H54 (cell line): ENCODE measurements at regions not wholly inside any gene's neighbourhood (a gene's known extent, or its start where the extent isn't known, plus 50 kb on each side); places are given as distances from the start of the nearest gene placed in this dataset.
"Not testable (repeated sequence)": the region's sequence is repeated elsewhere in the genome, so short reads cannot be mapped to it uniquely, and the experiment has no call there.

ENCODE experiments used
- DNase-seq: peaks from one replicate; pipeline ENCODE4 v3.0.0; 2011; ENCODE audit warnings: low spot score, mixed read lengths; ENCODE audit not compliant: insufficient read length
- FAIRE-seq: peaks from 3 replicates; lab custom pipeline; 2011; peaks lifted over from hg19 to GRCh38; lab: Jason Lieb, UNC
- POLR2A ChIP-seq: IDR thresholded peaks from 2 replicates; pipeline ENCODE4 v1.6.1; 2011; ENCODE audit warnings: low read depth, mild to moderate bottlenecking, low read length

DNA sequence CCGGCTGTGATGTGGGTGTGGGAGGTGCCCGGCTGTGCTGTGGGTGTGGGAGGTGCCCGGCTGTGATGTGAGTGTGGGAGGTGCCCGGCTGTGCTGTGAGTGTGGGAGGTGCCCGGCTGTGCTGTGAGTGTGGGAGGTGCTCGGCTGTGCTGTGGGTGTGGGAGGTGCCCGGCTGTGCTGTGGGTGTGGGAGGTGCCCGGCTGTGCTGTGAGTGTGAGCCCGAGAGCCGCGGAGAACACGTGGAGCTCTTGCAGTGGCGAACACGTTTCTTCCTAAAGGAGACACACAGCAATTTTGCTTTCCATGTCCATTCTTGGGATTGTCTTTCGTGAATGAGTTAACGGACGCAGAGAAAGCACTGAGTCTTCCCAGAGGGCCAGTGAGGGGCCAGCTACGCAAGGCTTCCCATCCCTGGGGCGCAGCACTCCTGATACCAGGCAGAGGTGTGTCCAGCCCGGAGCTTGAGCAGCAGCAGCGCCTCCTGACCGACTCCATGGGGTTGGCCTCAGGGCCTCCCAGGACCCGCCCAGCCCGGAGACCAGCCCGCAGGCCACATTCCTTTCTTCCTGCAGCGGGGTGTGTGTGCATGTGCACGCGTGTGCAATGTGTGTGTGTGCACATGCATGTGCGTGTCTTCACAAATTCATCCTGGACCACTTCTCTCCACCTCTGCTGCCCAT, 245.0 kb upstream of the B3GAT1 start:
- FAIRE-seq = no peak

DNA sequence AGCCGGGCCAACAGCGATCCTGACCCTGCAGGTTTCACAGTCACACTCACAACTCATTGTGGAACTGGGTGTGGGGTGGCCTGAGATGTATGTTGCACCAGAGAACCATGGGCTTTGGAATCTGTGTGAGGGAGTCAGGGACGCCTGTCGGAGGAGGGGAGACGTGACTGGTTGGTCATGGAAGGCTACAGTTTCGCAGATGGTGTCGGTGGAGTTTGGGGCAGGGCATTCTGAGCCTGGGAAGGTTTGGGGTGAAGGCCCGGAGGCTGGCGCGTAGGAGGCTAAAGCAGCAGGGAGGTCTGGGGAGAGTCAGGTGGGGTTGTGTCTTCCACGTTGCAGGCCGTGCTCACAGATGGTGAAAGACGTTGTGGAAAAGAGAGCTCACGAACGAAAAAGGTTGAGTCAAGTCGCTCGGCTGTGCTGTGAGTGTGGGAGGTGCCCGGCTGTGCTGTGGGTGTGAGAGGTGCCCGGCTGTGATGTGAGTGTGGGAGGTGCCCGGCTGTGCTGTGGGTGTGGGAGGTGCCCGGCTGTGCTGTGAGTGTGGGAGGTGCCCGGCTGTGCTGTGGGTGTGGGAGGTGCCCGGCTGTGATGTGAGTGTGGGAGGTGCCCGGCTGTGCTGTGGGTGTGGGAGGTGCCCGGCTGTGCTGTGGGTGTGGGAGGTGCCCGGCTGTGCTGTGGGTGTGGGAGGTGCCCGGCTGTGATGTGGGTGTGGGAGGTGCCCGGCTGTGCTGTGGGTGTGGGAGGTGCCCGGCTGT, 244.2 kb upstream of the B3GAT1 start:
- DNase-seq, FAIRE-seq: not testable (repeated sequence)

More for the DNA sequence above, 245.0 kb upstream of the B3GAT1 start:
- DNase-seq = no peak
- TF ChIP-seq POLR2A = no peak

DNA sequence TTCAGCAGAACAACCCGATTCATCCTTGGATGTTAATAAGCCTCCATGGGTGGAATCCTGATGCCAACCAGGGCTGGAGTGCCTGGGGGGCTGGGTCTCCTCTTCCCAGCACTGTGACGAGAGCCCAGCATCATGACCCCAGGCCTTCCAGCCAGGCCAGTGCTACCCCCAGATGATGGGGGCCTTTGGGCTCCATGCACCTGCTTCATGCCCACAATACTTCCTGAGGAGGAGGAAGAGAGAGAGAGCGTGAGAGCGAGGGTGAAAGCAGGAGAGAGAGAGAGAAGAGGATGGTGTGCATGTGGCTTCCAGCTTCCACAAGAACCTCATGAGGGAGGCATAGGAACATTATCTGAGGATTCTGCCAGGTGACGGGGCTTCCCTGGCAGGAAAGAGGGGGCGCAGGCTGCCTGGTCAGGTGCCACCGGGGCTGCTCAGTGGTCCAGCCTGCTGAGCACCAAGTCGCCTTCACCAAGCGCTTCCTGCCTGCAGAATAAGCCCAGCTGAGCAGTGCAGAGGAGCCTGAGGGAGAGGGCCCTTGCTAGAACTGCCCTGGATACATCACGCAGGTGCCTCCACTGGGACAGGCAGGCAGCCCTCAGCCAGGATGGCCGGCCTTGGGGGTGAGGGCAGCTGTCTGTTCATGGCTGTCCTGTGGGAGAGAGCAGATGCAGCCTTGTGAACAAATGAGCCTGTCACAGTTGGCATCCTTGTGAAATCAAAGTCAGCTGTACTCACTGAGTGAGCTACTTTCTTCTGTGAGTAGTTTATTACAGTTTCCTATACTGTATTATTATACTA, 243.3 kb upstream of the B3GAT1 start:
- DNase-seq = no peak
- TF ChIP-seq POLR2A = no peak
- no peak for FAIRE-seq

DNA sequence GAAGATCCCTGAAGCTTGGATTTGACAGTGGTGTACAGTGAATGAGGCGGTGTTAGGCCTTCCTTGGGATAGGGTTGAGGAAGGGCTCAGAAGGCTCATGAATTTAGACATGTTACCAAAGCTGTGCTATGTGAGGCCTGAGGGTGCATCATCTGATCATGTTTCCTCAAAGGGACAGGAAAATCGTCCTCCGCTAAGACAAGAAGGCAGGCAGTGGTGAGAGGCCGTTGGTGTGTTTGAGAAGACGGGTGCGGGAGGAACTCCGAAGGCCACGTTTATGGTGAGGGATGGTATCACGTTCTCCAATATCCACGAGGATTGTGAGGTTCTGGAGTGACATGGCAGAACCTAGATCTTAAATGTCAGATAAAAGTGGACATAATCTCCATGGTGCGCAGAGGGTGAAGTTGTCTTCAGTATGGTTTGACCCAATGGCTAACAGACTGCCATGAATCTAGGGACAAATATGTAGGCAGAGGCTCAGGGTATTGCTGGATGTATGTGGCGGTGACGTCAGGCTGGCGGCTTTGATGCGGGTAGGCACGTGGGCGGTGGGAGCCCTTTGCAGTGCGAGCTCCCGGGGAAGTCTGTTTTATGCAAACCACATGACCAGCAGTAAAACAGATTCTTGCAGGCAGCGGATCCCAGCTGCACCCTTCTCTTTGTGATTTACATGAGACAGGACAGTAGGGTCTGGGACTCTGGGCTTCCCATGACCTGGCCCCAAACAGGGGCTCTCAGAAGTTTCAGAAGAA, 242.3 kb upstream of the B3GAT1 start:
- TF ChIP-seq POLR2A = no peak
- DNase-seq (no peak), FAIRE-seq (no peak)

DNA sequence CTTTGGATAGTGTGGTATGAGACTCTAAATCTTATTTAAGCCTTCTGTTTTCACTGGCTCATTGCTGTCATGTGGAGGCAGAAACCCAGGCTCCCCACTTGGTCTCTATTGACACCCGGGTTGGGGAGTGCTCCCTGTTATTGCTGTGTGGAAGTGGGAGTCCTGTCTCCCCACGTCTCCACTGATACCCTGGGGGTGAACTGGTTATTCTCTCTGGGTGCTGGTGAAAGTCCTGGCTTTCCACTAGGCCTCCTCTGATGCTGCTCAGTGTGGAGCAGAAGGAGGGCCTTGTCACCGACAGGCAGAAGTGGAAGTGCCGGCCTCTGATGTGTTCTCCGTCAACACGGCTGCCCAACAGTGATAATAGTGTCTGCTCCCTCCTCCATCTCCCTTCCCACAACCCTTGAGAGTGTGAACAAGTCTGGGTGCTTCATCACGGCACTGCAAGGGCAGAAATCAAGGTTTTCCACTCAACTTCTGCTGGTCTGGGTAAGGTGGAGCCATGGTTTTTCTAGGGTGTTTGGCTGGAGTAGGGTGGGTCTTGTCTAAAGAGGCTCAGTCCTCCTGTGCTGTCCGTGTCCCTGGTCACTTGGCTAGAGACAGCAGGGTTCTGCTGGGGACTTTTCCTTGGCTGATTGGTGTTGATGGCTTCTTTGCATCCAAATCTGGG, 240.7 kb upstream of the B3GAT1 start:
- no peak for FAIRE-seq
- no peak for DNase-seq
- TF ChIP-seq POLR2A = no peak

DNA sequence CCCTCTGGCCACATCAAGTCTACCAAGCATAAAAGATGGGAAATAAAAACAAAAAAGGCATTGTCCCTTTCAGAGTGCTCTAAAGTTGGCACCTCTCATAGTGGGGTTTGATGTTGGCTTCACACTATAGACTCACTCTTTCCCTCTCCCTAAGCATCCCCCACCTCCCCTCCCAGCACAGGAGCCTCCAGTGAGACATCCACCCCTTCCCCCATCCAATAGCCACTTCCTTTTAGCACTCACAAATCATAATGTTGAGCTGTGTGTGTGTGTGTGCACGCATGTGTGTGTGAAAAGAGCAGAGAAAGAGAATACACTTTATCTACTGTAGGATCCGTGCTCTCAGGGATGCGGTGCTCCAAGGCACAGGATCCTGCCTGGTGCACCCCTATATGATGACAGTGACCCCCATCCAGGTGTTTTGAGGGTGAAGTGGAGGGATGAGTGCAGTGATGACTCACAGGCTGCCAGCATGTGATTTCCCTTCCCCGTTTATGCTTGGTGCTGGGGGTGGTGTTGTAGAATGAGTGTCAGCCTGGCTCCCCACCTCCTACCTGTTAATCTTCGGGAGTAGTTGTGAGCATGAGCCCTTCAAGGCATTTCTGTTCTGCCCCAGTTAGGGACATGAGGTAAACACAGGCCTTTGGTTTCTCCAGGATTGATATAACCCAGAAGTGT, 235.2 kb upstream of the B3GAT1 start:
- DNase-seq (no peak), FAIRE-seq (no peak)
- TF ChIP-seq POLR2A = no peak

DNA sequence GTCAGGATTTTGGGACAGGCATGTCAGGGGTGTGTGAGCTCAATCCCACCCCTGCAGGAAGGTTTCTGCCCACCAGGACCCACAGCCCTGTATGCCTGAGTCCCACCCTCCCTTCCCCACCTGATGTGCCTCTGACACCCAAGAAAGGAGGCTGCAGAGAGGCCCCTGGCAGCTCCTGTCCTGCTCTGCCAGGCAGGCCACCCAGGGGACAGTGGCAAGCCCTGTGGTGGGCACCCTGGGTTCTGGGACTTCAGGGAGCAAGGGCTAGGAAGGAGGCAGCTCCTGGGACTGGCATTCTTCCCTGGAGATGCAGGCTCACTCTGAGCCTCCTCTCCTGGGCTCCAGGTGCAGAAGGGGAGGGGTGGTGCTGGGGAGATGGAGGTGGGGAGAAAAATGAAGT, 234.5 kb upstream of the B3GAT1 start:
- FAIRE-seq (no peak), DNase-seq (no peak)
- TF ChIP-seq POLR2A = no peak

DNA sequence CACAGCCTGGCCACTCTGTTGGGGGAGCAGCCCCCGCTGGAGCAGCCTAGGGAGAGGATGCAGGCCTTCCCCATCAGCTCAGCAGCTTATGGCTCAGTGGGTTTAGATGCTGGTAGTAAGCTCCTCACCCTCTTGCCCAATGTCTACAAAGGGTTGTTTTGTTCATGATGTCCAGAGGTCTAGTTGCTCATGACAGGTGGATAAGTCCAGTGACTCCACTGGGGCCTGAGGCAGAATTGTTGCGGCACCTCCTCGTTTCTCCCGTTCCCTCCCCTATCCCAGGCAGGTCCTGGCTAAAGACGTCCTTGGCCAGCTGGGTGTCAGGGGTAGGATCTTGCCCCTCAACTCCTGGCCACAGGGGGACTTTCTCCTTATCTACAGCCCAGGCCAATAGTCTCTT, 233.5 kb upstream of the B3GAT1 start:
- DNase-seq = no peak
- no peak for FAIRE-seq
- TF ChIP-seq POLR2A = no peak

DNA sequence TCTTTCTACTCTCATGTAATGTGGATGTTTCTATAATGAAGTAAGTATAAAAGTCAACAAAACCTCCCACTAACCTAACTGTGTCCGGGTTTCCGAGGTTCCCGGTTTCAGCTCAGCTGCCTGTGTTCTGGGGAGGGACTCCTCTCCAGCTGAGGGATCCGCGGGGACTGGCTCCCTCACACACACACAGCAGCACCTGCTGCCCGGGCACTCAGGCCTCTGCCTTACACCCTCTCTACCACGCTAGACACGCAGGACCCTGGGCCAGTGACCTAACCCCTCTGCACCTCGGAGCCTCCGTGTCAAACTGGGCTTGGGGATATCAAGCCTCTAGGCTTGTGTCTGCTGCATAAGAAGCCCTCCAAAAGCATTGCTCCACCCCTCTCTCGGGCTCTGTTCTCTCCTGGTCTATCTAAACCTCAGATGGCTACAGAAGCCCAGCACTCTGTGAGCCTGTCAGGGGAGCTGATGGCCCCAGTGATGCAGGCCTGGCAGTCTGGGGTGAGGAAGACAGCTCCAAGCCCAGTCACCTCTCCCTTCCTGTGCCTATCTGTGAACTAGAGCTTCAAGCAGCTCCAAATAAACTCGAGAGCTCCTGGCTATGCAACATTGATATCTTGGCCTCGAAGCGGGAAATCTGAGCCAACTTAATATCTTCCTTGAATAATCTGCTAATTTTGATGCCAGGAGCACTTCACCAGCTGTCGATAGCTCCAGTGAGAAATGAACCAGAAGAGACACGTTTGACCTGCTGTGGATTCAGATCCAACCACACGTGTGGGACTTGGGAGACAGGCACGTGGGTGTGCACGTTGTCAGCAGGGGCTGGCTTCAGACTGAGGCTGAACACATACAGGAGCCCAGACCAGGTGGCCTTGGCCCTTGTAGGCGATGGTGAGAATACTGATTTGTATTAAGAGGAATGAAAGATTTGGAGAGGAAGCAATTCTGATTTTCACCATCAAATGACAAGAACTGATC, 232.7 kb upstream of the B3GAT1 start:
- TF ChIP-seq POLR2A = no peak
- no peak for DNase-seq
- no peak for FAIRE-seq

DNA sequence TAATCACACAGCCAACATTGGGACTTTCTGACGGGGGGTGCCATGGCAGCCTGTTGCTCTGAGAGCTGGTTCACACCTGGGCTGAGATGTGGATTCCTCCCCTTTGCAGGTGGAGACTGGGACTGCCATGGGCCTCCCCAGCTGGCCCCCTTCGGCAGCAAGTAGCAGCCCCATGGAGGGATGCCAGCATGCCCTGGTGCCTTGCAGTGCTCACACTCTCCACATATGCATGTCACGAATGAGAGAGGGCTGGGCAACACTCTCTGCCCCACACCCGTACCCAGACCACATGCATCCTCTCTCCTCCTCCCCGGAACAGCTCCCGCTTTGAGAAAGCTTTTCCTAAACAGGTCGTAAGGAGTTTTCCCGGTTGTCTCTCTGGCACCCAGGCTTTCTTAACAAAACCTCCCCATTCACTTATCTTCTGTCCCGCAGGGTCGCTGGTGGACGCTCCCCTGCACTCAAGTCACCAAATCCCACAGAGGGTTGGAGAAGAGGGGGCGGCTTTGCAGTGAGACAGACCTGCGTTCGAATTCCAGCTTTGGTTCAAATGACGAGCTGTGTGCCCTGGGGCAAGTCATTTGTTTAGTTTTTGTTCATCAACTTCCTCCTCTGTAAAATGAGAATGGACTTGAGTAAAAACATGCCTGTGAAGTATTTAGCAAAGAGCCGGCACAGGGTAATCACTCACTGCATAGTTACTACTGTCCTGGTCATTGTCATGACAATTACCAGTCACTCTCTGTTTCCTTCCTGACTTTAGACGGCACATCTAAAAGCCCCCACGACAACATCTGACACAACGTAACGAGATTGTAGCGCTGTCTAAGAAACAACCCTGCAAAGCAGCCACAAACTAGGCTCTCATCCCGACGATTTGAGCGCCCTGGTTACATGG, 231.3 kb upstream of the B3GAT1 start:
- DNase-seq = no peak
- no peak for TF ChIP-seq POLR2A
- no peak for FAIRE-seq

DNA sequence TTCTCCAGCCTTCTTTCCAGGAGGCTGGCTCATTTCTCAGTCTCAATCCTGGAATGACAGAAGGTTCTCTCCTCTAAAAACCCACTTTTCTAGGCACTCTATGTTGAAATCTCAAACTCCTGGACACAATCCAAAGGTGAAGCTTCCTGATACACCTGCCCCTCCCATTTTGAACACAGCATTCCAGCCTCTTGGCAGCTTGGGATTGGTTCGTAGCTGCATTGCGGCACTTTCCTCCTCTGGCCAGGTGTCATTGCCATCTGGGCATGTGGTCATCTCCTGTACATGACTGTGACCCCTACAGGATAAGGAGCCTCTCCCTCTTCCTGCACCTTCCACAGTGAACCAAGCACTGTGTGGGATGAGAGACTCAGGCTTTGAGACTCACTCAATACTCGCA, 230.2 kb upstream of the B3GAT1 start:
- no peak for FAIRE-seq
- no peak for DNase-seq
- TF ChIP-seq POLR2A = no peak
